BE2C (cell line): ENCODE measurements at regions not wholly inside any gene's neighbourhood (a gene's known extent, or its start where the extent isn't known, plus 50 kb on each side); places are given as distances from the start of the nearest gene placed in this dataset.

ENCODE experiments used
- DNase-seq: peaks from one replicate; pipeline ENCODE4 v3.0.0-alpha.2; 2020
- H3K27me3 ChIP-seq: fragments of 250-450 bp; sonication (Bioruptor Pico); 2 replicates; pipeline ENCODE4 v1.5.1; 2020; ENCODE audit warnings: mild to moderate bottlenecking
- H3K36me3 ChIP-seq: fragments of 250-450 bp; sonication (Bioruptor Pico); 2 replicates; pipeline ENCODE4 v1.5.1; 2020; ENCODE audit warnings: mild to moderate bottlenecking
- H3K4me1 ChIP-seq: fragments of 250-450 bp; sonication (Bioruptor Pico); 2 replicates; pipeline ENCODE4 v1.5.1; 2020
- H3K4me3 ChIP-seq: 2 replicates; pipeline ENCODE4 v1.5.1; 2011; ENCODE audit warnings: low read depth, low read length
- H3K9me3 ChIP-seq: fragments of 250-450 bp; sonication (Bioruptor Pico); 2 replicates; pipeline ENCODE4 v1.5.1; 2020
- CTCF ChIP-seq: IDR thresholded peaks from 2 replicates; pipeline ENCODE4 v1.5.1; 2012; ENCODE audit warnings: mild to moderate bottlenecking, low read depth, low read length

DNA sequence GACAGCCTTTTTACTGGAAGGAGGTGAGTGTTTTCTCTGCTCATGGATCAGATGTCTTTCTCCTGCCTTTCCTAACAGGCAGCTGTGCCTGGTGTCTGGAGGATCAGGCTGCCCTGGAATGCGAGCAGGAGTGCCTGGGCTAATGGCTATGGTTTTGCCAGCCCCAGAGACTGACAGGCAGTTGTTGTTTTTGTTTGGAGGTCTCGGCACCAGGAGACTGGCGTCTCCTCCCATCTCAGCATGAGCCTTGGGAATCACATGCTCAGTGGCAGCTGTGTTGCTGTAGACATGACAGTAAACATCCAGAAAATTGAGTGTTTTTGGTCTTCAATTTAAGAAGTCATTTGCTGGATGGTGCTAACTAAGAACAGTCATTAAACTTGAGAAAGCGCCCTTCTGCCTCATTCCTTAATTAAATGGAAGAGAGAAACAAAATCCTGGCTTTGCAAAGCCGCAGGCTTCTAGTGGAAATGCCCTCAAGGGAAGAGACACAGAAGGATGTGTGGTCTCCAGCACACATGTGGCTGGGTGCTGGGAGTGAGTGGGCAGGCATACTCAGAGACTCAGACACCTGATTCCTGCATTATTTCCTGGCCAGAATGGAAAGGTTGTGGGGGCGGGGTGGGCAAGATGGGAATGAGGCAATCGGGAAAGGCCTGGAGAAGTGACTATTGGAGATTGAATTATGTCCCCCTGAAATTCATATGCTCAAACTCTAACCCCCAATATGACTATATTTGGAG, 97.0 kb upstream of the NMNAT3 start:
- Histone ChIP-seq H3K36me3 (no peaks in the 10 kb centered on the region), H3K4me3 (no peak overlapping the region), H3K9me3 (no peaks in the 10 kb centered on the region), H3K27me3 (no peaks in the 10 kb centered on the region), H3K4me1 (peaks cover 15% of the 10 kb centered on the region)
- TF ChIP-seq CTCF, result no peak
- DNase-seq, result peak; percentile 62

DNA sequence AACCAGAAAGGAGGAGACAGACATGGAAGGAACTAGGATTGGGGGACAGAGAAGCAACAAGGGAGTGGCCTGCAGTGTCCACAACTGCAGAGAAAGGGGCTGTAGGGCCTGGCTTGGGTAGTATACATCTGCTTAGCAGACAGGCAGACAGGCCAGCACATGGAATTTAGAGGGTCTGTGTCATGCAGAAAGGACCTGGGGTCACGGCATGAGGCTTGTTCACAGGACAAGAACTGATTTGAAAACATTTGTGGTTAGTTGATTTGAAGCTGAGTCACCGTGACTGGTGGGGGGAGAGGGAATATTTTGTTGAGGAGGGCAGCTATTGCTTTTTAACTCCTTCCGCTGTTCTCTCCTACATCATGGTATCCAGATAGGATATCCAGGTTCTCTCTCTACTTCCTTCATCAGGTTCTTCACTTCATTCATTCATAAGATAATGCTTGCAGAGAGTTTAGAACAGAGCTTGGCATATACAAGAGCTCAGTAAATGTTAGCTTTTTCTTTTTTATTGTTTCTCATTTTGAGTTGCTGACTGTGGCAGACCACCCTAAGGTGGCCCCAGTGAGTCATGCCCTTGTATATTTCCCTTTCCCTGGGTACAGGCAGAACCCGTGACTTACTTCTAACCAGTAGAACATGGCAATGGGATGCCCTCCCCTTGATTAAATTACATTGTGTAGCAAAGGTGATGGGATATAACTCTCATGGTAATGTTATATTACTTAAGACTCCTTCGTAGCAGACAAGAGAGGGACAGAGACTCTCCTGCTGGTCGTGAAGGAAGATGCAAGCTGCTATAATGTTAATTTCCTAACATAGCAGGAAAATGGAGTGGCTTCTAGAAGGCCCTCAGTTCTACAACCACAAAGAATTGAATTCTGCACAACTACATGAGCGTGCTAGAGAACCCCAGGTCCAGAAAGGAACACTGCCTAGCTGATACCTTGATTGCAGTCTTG, 95.0 kb upstream of the NMNAT3 start:
- Histone ChIP-seq H3K36me3 (no peaks in the 10 kb centered on the region), H3K27me3 (no peaks in the 10 kb centered on the region), H3K4me3 (no peak overlapping the region), H3K9me3 (no peaks in the 10 kb centered on the region), H3K4me1 (peaks cover 15% of the 10 kb centered on the region)
- DNase-seq, result no peak
- no peak for TF ChIP-seq CTCF

DNA sequence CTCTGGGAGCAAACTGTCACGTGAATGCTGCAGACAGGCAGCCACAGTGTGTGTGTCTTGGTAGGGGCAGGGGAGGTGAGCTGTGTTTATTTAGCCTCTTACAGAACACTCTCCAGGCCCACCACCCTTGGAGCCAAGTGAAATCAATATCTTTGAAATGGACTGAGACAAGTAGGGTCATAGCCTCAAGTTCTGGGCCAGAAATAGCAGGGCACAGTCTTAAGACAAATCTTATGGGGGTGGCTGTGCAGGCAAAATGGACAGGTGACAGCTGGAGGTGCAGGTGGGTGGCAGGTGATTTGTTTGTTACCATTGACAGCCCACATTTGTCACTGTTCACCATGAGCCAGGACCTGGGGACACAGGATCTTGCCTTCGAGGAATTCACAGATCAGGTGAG, 93.6 kb upstream of the NMNAT3 start:
- Histone ChIP-seq H3K9me3 (no peaks in the 10 kb centered on the region), H3K4me1 (peaks cover 15% of the 10 kb centered on the region)
- no peak for DNase-seq

GRCh38 chr3:139770577-139770976, 92.8 kb upstream of the NMNAT3 start:
- H3K9me3 ChIP-seq, result no peaks in the 10 kb centered on the region
- no peaks in the 10 kb centered on the region for H3K27me3 ChIP-seq
- peaks cover 15% of the 10 kb centered on the region for H3K4me1 ChIP-seq
- no peak for TF ChIP-seq CTCF
- no peak for DNase-seq
- no peak overlapping the region for H3K4me3 ChIP-seq
- H3K36me3 ChIP-seq, result no peaks in the 10 kb centered on the region

More for the DNA sequence above, 93.6 kb upstream of the NMNAT3 start:
- TF ChIP-seq CTCF, result no peak
- H3K4me3 ChIP-seq, result no peak overlapping the region
- no peaks in the 10 kb centered on the region for H3K36me3 ChIP-seq
- no peaks in the 10 kb centered on the region for H3K27me3 ChIP-seq

GRCh38 chr3:139769796-139770195, 92.0 kb upstream of the NMNAT3 start:
- no peaks in the 10 kb centered on the region for H3K36me3 ChIP-seq
- no peaks in the 10 kb centered on the region for H3K27me3 ChIP-seq
- peaks cover 13% of the 10 kb centered on the region for H3K4me1 ChIP-seq
- no peak overlapping the region for H3K4me3 ChIP-seq
- no peak for DNase-seq
- no peak for TF ChIP-seq CTCF
- H3K9me3 ChIP-seq, result no peaks in the 10 kb centered on the region
